ENCODE measurements at regions not wholly inside any gene's neighbourhood (a gene's known extent, or its start where the extent isn't known, plus 50 kb on each side); places are given as distances from the start of the nearest gene placed in this dataset.
A peak's percentile ranks its signal among the peaks of the same experiment; 100 is the strongest.

- DNase-seq (ENCODE audit: low read depth in 1 of 2, low spot score in 1 of 2) = no peak
These were observed 279.1 kb downstream of the PRL start for GRCh38 chr6:22017766-22018165.

- DNase-seq (ENCODE audit: low read depth in 1 of 2, low spot score in 1 of 2) = no peak
These were observed 277.0 kb downstream of the PRL start for GRCh38 chr6:22019857-22020256.

GRCh38 chr6:22020299-22021003 is 276.4 kb downstream of the PRL start:
- no peak for DNase-seq (ENCODE audit: low read depth in 1 of 2, low spot score in 1 of 2)

- DNase-seq (ENCODE audit: low read depth in 1 of 2, low spot score in 1 of 2) = no peak
These were observed 274.9 kb downstream of the PRL start for GRCh38 chr6:22021966-22022365.

GRCh38 chr6:22023937-22024336 is 272.9 kb downstream of the PRL start:
- no peak for DNase-seq (ENCODE audit: low read depth in 1 of 2, low spot score in 1 of 2)

GRCh38 chr6:22024973-22025467 is 271.8 kb downstream of the PRL start:
- DNase-seq (ENCODE audit: low read depth in 1 of 2, low spot score in 1 of 2) = no peak

GRCh38 chr6:22025468-22026163 is 271.2 kb downstream of the PRL start:
- peak in 1 of 2 donors; percentile 0 for DNase-seq (ENCODE audit: low read depth in 1 of 2, low spot score in 1 of 2)

- no peak for DNase-seq (ENCODE audit: low read depth in 1 of 2, low spot score in 1 of 2)
These were observed 270.6 kb downstream of the PRL start for GRCh38 chr6:22026164-22026678.

- DNase-seq (ENCODE audit: low read depth in 1 of 2, low spot score in 1 of 2) = no peak
These were observed 269.7 kb downstream of the PRL start for GRCh38 chr6:22027040-22027725.

GRCh38 chr6:22028403-22029090 is 268.3 kb downstream of the PRL start:
- no peak for DNase-seq (ENCODE audit: low read depth in 1 of 2, low spot score in 1 of 2)

GRCh38 chr6:22029171-22029570 is 267.7 kb downstream of the PRL start:
- DNase-seq (ENCODE audit: low read depth in 1 of 2, low spot score in 1 of 2) = no peak

- DNase-seq (ENCODE audit: low read depth in 1 of 2, low spot score in 1 of 2) = no peak
These were observed 265.9 kb downstream of the PRL start for GRCh38 chr6:22030730-22031619.

GRCh38 chr6:22035690-22036089 is 261.1 kb downstream of the PRL start:
- no peak for DNase-seq (ENCODE audit: low read depth in 1 of 2, low spot score in 1 of 2)

- DNase-seq (ENCODE audit: low read depth in 1 of 2, low spot score in 1 of 2) = no peak
These were observed 260.6 kb downstream of the PRL start for GRCh38 chr6:22036275-22036674.

GRCh38 chr6:22036699-22037098 is 260.1 kb downstream of the PRL start:
- no peak for DNase-seq (ENCODE audit: low read depth in 1 of 2, low spot score in 1 of 2)

GRCh38 chr6:22041797-22042480 is 254.9 kb downstream of the PRL start:
- DNase-seq (ENCODE audit: low read depth in 1 of 2, low spot score in 1 of 2) = no peak

GRCh38 chr6:22042706-22043105 is 254.1 kb downstream of the PRL start:
- no peak for DNase-seq (ENCODE audit: low read depth in 1 of 2, low spot score in 1 of 2)

GRCh38 chr6:22043284-22043962 is 253.4 kb downstream of the PRL start:
- DNase-seq (ENCODE audit: low read depth in 1 of 2, low spot score in 1 of 2) = no peak

- no peak for DNase-seq (ENCODE audit: low read depth in 1 of 2, low spot score in 1 of 2)
These were observed 251.4 kb downstream of the PRL start for GRCh38 chr6:22045261-22045912.
